Neural cell (in vitro differentiated cells): ENCODE measurements at regions not wholly inside any gene's neighbourhood (a gene's known extent, or its start where the extent isn't known, plus 50 kb on each side); places are given as distances from the start of the nearest gene placed in this dataset.
"Not testable (repeated sequence)": the region's sequence is repeated elsewhere in the genome, so short reads cannot be mapped to it uniquely, and the experiment has no call there.

Source experiments
- H2AFZ ChIP-seq: fragments of 200-600, 300-800 bp; sonication (generic), shearing (Covaris generic); 2 replicates; pipeline ENCODE4 v1.6.0; 2014; ENCODE audit warnings: low read depth, mild to moderate bottlenecking, antibody characterized with exemption, low read length, moderate library complexity
- H3F3A ChIP-seq: fragments of 200-600 bp; shearing (Covaris generic); 2 replicates; pipeline ENCODE4 v1.6.1; 2016; ENCODE audit warnings: mild to moderate bottlenecking, moderate library complexity, mixed read lengths, antibody characterized with exemption, low read length; ENCODE audit not compliant: insufficient read depth, poor library complexity, severe bottlenecking
- H3K27ac ChIP-seq: fragments of 200-600, 300-800 bp; sonication (generic), shearing (Covaris generic); 2 replicates; pipeline ENCODE4 v1.5.1; 2014; ENCODE audit warnings: mild to moderate bottlenecking, low read length, moderate library complexity
- H3K27me3 ChIP-seq: fragments of 300-800, 200-600 bp; sonication (generic), shearing (Covaris generic); 2 replicates; pipeline ENCODE4 v1.6.0; 2014; ENCODE audit warnings: mild to moderate bottlenecking, low read depth, low read length, moderate library complexity; ENCODE audit not compliant: insufficient read depth
- H3K36me3 ChIP-seq: fragments of 300-800, 200-600 bp; sonication (generic), shearing (Covaris generic); 2 replicates; pipeline ENCODE4 v1.5.1; 2014; ENCODE audit warnings: mild to moderate bottlenecking, antibody characterized with exemption, low read length, moderate library complexity; ENCODE audit not compliant: insufficient read depth
- H3K4me2 ChIP-seq: fragments of 300-800, 200-600 bp; sonication (generic), shearing (Covaris generic); 2 replicates; pipeline ENCODE4 v1.6.0; 2014; ENCODE audit warnings: mild to moderate bottlenecking, low read length
- H3K4me3 ChIP-seq: fragments of 300-800, 200-600 bp; sonication (generic), shearing (Covaris generic); 2 replicates; pipeline ENCODE4 v1.5.1; 2014; ENCODE audit warnings: mild to moderate bottlenecking, low read length, moderate library complexity
- H3K79me2 ChIP-seq: fragments of 200-600 bp; shearing (Covaris generic); replicated peaks from 2 replicates; pipeline ENCODE4 v1.6.0; 2014; ENCODE audit warnings: mild to moderate bottlenecking, low read length, moderate library complexity; ENCODE audit not compliant: insufficient read depth
- H3K9ac ChIP-seq: fragments of 300-800, 200-600 bp; sonication (generic), shearing (Covaris generic); 2 replicates; pipeline ENCODE4 v1.6.1; 2016; ENCODE audit warnings: mild to moderate bottlenecking, low read length, mixed read lengths
- H3K9me2 ChIP-seq: fragments of 200-600 bp; shearing (Covaris generic); 2 replicates; pipeline ENCODE4 v1.6.1; 2016; ENCODE audit warnings: mild to moderate bottlenecking, low read length, mixed read lengths; ENCODE audit not compliant: insufficient read depth
- H3K9me3 ChIP-seq: fragments of 200-600, 300-800 bp; sonication (generic), shearing (Covaris generic); 2 replicates; pipeline ENCODE4 v1.6.1; 2016; ENCODE audit warnings: mild to moderate bottlenecking, mixed run types, low read length, moderate library complexity, mixed read lengths
- H4K20me1 ChIP-seq: fragments of 200-600 bp; shearing (Covaris generic); 2 replicates; pipeline ENCODE4 v1.6.1; 2016; ENCODE audit warnings: mild to moderate bottlenecking, mixed run types; ENCODE audit not compliant: insufficient read depth
- CTCF ChIP-seq: fragments of 450-650 bp; IDR thresholded peaks from 2 replicates; pipeline ENCODE4 v1.5.1; 2014; ENCODE audit warnings: antibody characterized with exemption, mild to moderate bottlenecking, moderate library complexity; ENCODE audit not compliant: poor library complexity, severe bottlenecking
- EP300 ChIP-seq: fragments of 450-650 bp; conservative IDR thresholded peaks from 2 replicates; pipeline ENCODE4 v1.6.1; 2014; ENCODE audit warnings: antibody characterized with exemption, mild to moderate bottlenecking, moderate library complexity; ENCODE audit not compliant: poor library complexity, severe bottlenecking
- EZH2 ChIP-seq: fragments of 200-600, 300-800 bp; shearing (Covaris generic), sonication (generic); IDR thresholded peaks from 2 replicates; pipeline ENCODE4 v1.6.1; 2014; ENCODE audit warnings: antibody characterized with exemption, low read length, borderline replicate concordance, mild to moderate bottlenecking; ENCODE audit not compliant: insufficient read depth, poor library complexity, severe bottlenecking
- MXI1 ChIP-seq: fragments of 450-650 bp; conservative IDR thresholded peaks from 2 replicates; pipeline ENCODE4 v1.6.1; 2014; ENCODE audit warnings: antibody characterized with exemption, mild to moderate bottlenecking; ENCODE audit not compliant: poor library complexity, severe bottlenecking
- POLR2AphosphoS5 ChIP-seq: IDR thresholded peaks from 2 replicates; pipeline ENCODE4 v1.6.1; 2012
- RAD21 ChIP-seq: fragments of 450-650 bp; conservative IDR thresholded peaks from 2 replicates; pipeline ENCODE4 v1.6.1; 2014; ENCODE audit warnings: antibody characterized with exemption, mild to moderate bottlenecking, moderate library complexity
- REST ChIP-seq: IDR thresholded peaks from 2 replicates; pipeline ENCODE4 v1.6.1; 2012; ENCODE audit warnings: borderline replicate concordance
- SMC3 ChIP-seq: fragments of 450-650 bp; conservative IDR thresholded peaks from 2 replicates; pipeline ENCODE4 v1.6.1; 2014; ENCODE audit warnings: antibody characterized with exemption, mild to moderate bottlenecking, moderate library complexity; ENCODE audit not compliant: poor library complexity
- TAF1 ChIP-seq: IDR thresholded peaks from 2 replicates; pipeline ENCODE4 v1.6.1; 2012; ENCODE audit warnings: low read depth

GRCh38 chr16:55021595-55022475 lies 91.2 kb downstream of the IRX5 start:
- no peak overlapping the region for H2AFZ ChIP-seq
- H3K9ac ChIP-seq, result no peak overlapping the region
- no peak for TF ChIP-seq MXI1
- no peak for TF ChIP-seq TAF1
- TF ChIP-seq REST, result no peak
- TF ChIP-seq CTCF, result no peak
- TF ChIP-seq SMC3, result no peak
- no peak for TF ChIP-seq EP300
- no peak for TF ChIP-seq EZH2
- no peak for TF ChIP-seq RAD21
- TF ChIP-seq POLR2AphosphoS5, result no peak
- no peaks in the 10 kb centered on the region for H3F3A ChIP-seq
- H3K79me2 ChIP-seq, result no peaks in the 10 kb centered on the region
- no peaks in the 10 kb centered on the region for H3K36me3 ChIP-seq
- peaks cover 2% of the 10 kb centered on the region for H3K9me3 ChIP-seq
- no peaks in the 10 kb centered on the region for H3K27me3 ChIP-seq
- no peak overlapping the region for H3K27ac ChIP-seq
- no peaks in the 10 kb centered on the region for H4K20me1 ChIP-seq
- no peak overlapping the region for H3K4me3 ChIP-seq
- H3K4me2 ChIP-seq, result no peak overlapping the region
- no peaks in the 10 kb centered on the region for H3K9me2 ChIP-seq

GRCh38 chr16:55027260-55027659 lies 96.6 kb downstream of the IRX5 start:
- not testable (repeated sequence) for H3K9me2 ChIP-seq, H3F3A ChIP-seq, H3K27me3 ChIP-seq, H3K79me2 ChIP-seq, H3K9ac ChIP-seq, H2AFZ ChIP-seq, H4K20me1 ChIP-seq, H3K27ac ChIP-seq, H3K36me3 ChIP-seq, H3K4me3 ChIP-seq, H3K4me2 ChIP-seq, H3K9me3 ChIP-seq
